Large intestine (tissue), 3 donors: ENCODE measurements at regions not wholly inside any gene's neighbourhood (a gene's known extent, or its start where the extent isn't known, plus 50 kb on each side); places are given as distances from the start of the nearest gene placed in this dataset.
A peak's percentile ranks its signal among the peaks of the same experiment; 100 is the strongest.

Experiments used
- DNase-seq, 2 donors: peaks; one replicate each; pipeline versions ENCODE4 v3.0.0 to v3.0.0-alpha.2; 2013
- H3K27ac ChIP-seq: one replicate; pipeline ENCODE4 v1.5.1; 2013; ENCODE audit warnings: low read length
- H3K27me3 ChIP-seq: 2 replicates; pipeline ENCODE4 v1.6.1; 2013; ENCODE audit warnings: low read length; ENCODE audit not compliant: control insufficient read depth, insufficient read depth
- H3K36me3 ChIP-seq: 2 replicates; pipeline ENCODE4 v1.6.1; 2013; ENCODE audit warnings: low read length; ENCODE audit not compliant: control insufficient read depth, insufficient read depth
- H3K4me1 ChIP-seq: one replicate; pipeline ENCODE4 v1.6.1; 2013; ENCODE audit warnings: low read length; ENCODE audit not compliant: control insufficient read depth, insufficient read depth
- H3K4me3 ChIP-seq: one replicate; pipeline ENCODE4 v1.5.1; 2013; ENCODE audit warnings: low read length
- H3K9me3 ChIP-seq: one replicate; pipeline ENCODE4 v1.6.1; 2013; ENCODE audit warnings: mild to moderate bottlenecking, low read depth, low read length, moderate library complexity; ENCODE audit not compliant: control insufficient read depth
- WGBS: methylation state at CpG from one replicate; pipeline ENCODE4 v1.1.5; 2013; ENCODE audit warnings: low lambda C conversion rate; ENCODE audit not compliant: insufficient coverage; 5-methylcytosine and 5-hydroxymethylcytosine counted together

GRCh38 chr2:220276741-220277444 is 649.5 kb downstream of the SLC4A3 start:
- Histone ChIP-seq H3K27me3 (no peaks in the 10 kb centered on the region), H3K4me1 (no peaks in the 10 kb centered on the region), H3K27ac (no peak overlapping the region), H3K4me3 (no peak overlapping the region), H3K9me3 (no peaks in the 10 kb centered on the region), H3K36me3 (no peaks in the 10 kb centered on the region)
- DNase-seq, result peak in 1 of 2 donors; percentile 3
- 100% methylated on average over 1 of the region's 2 CpGs for WGBS

GRCh38 chr2:220277445-220277975 is 650.1 kb downstream of the SLC4A3 start:
- H3K27ac ChIP-seq, result no peak overlapping the region
- 60% methylated on average over 2 of the region's 3 CpGs for WGBS
- H3K36me3 ChIP-seq, result no peaks in the 10 kb centered on the region
- H3K4me3 ChIP-seq, result no peak overlapping the region
- no peaks in the 10 kb centered on the region for H3K27me3 ChIP-seq
- H3K9me3 ChIP-seq, result no peaks in the 10 kb centered on the region
- DNase-seq, result no peak
- no peaks in the 10 kb centered on the region for H3K4me1 ChIP-seq

- no peak overlapping the region for H3K27ac ChIP-seq
- no peaks in the 10 kb centered on the region for H3K9me3 ChIP-seq
- H3K4me1 ChIP-seq, result no peaks in the 10 kb centered on the region
- H3K27me3 ChIP-seq, result no peaks in the 10 kb centered on the region
- no peaks in the 10 kb centered on the region for H3K36me3 ChIP-seq
- DNase-seq, result no peak
- no peak overlapping the region for H3K4me3 ChIP-seq
- WGBS, result no CpG with 5 or more reads among the region's 2 CpGs
Observed at GRCh38 chr2:220278022-220278421, 650.6 kb downstream of the SLC4A3 start.

GRCh38 chr2:220279372-220279771 is 651.9 kb downstream of the SLC4A3 start:
- Histone ChIP-seq H3K36me3 (no peaks in the 10 kb centered on the region), H3K27me3 (no peaks in the 10 kb centered on the region), H3K4me1 (no peaks in the 10 kb centered on the region), H3K27ac (no peak overlapping the region), H3K9me3 (no peaks in the 10 kb centered on the region), H3K4me3 (no peak overlapping the region)
- no peak for DNase-seq
- WGBS, result no CpG with 5 or more reads among the region's 2 CpGs

- H3K4me1 ChIP-seq, result no peaks in the 10 kb centered on the region
- no peaks in the 10 kb centered on the region for H3K9me3 ChIP-seq
- no peaks in the 10 kb centered on the region for H3K27me3 ChIP-seq
- no peak overlapping the region for H3K27ac ChIP-seq
- no peak for DNase-seq
- H3K36me3 ChIP-seq, result no peaks in the 10 kb centered on the region
- H3K4me3 ChIP-seq, result no peak overlapping the region
Observed at GRCh38 chr2:220279840-220280239, 652.4 kb downstream of the SLC4A3 start.

GRCh38 chr2:220280736-220281135 is 653.3 kb downstream of the SLC4A3 start:
- no peaks in the 10 kb centered on the region for H3K9me3 ChIP-seq
- DNase-seq, result no peak
- H3K4me3 ChIP-seq, result no peak overlapping the region
- no peak overlapping the region for H3K27ac ChIP-seq
- H3K4me1 ChIP-seq, result no peaks in the 10 kb centered on the region
- WGBS, result no CpG with 5 or more reads among the region's 4 CpGs
- no peaks in the 10 kb centered on the region for H3K36me3 ChIP-seq
- H3K27me3 ChIP-seq, result no peaks in the 10 kb centered on the region

GRCh38 chr2:220281771-220282170 is 654.3 kb downstream of the SLC4A3 start:
- Histone ChIP-seq H3K36me3 (no peaks in the 10 kb centered on the region), H3K9me3 (no peaks in the 10 kb centered on the region), H3K4me3 (no peak overlapping the region), H3K27ac (no peak overlapping the region), H3K27me3 (no peaks in the 10 kb centered on the region), H3K4me1 (no peaks in the 10 kb centered on the region)
- WGBS, result no CpG with 5 or more reads among the region's 1 CpG
- DNase-seq, result no peak

GRCh38 chr2:220282236-220282635 is 654.8 kb downstream of the SLC4A3 start:
- no peak for DNase-seq
- no peaks in the 10 kb centered on the region for H3K4me1 ChIP-seq
- H3K36me3 ChIP-seq, result no peaks in the 10 kb centered on the region
- H3K27ac ChIP-seq, result no peak overlapping the region
- no CpG with 5 or more reads among the region's 3 CpGs for WGBS
- no peaks in the 10 kb centered on the region for H3K27me3 ChIP-seq
- H3K4me3 ChIP-seq, result no peak overlapping the region
- no peaks in the 10 kb centered on the region for H3K9me3 ChIP-seq

- whole genome bisulfite sequencing, result no CpG with 5 or more reads among the region's 1 CpG
- Histone ChIP-seq H3K4me3 (no peak overlapping the region), H3K4me1 (no peaks in the 10 kb centered on the region), H3K36me3 (no peaks in the 10 kb centered on the region), H3K27ac (no peak overlapping the region), H3K9me3 (peaks cover 4% of the 10 kb centered on the region), H3K27me3 (no peaks in the 10 kb centered on the region)
- no peak for DNase-seq
Observed at GRCh38 chr2:220293966-220294365, 666.5 kb downstream of the SLC4A3 start.

- Histone ChIP-seq H3K27me3 (no peaks in the 10 kb centered on the region), H3K36me3 (no peaks in the 10 kb centered on the region), H3K4me1 (no peaks in the 10 kb centered on the region), H3K4me3 (no peak overlapping the region), H3K27ac (no peak overlapping the region), H3K9me3 (peaks cover 4% of the 10 kb centered on the region)
- no peak for DNase-seq
- WGBS, result no CpG with 5 or more reads among the region's 2 CpGs
Observed at GRCh38 chr2:220296174-220296573, 668.7 kb downstream of the SLC4A3 start.

- no peaks in the 10 kb centered on the region for H3K36me3 ChIP-seq
- no peak overlapping the region for H3K27ac ChIP-seq
- H3K4me1 ChIP-seq, result no peaks in the 10 kb centered on the region
- no CpG with 5 or more reads among the region's 2 CpGs for WGBS
- DNase-seq, result no peak
- no peak overlapping the region for H3K4me3 ChIP-seq
- no peaks in the 10 kb centered on the region for H3K27me3 ChIP-seq
- peaks cover 4% of the 10 kb centered on the region for H3K9me3 ChIP-seq
Observed at GRCh38 chr2:220297093-220297492, 669.7 kb downstream of the SLC4A3 start.
